Keratinocyte (primary cell): ENCODE measurements at regions not wholly inside any gene's neighbourhood (a gene's known extent, or its start where the extent isn't known, plus 50 kb on each side); places are given as distances from the start of the nearest gene placed in this dataset.

Experiments
- DNase-seq: peaks from one replicate; pipeline ENCODE4 v3.0.0-alpha.2; 2011; ENCODE audit warnings: low read depth, missing footprints, low spot score
- FAIRE-seq: peaks from 2 replicates; lab custom pipeline; 2011; peaks lifted over from hg19 to GRCh38; lab: Jason Lieb, UNC
- H2AFZ ChIP-seq: 2 replicates; pipeline ENCODE4 v1.6.0; 2012; ENCODE audit warnings: low read length, control low read depth, inconsistent platforms; ENCODE audit not compliant: control insufficient read depth
- H3K27ac ChIP-seq: 2 replicates; pipeline ENCODE4 v1.5.1; 2011; ENCODE audit warnings: low read length; ENCODE audit not compliant: control insufficient read depth, insufficient read depth
- H3K27me3 ChIP-seq: 3 replicates; pipeline ENCODE4 v1.6.0; 2011; ENCODE audit warnings: low read length; ENCODE audit not compliant: control insufficient read depth, insufficient read depth; ENCODE audit errors: extremely low read depth
- H3K36me3 ChIP-seq, 2 experiments: 2 replicates in 1 of 2; 3 replicates in 1 of 2; pipeline ENCODE4 v1.5.1; 2011; ENCODE audit warnings: low read length in 2 of 2, mild to moderate bottlenecking in 1 of 2; ENCODE audit not compliant: control insufficient read depth in 2 of 2, insufficient read depth in 2 of 2; ENCODE audit errors: extremely low read depth in 1 of 2
- H3K4me1 ChIP-seq: 3 replicates; pipeline ENCODE4 v1.5.1; 2011; ENCODE audit warnings: low read length; ENCODE audit not compliant: control insufficient read depth, insufficient read depth; ENCODE audit errors: extremely low read depth
- H3K4me2 ChIP-seq: 3 replicates; pipeline ENCODE4 v1.6.0; 2011; ENCODE audit warnings: low read depth, low read length; ENCODE audit not compliant: control insufficient read depth, insufficient read depth; ENCODE audit errors: extremely low read depth
- H3K4me3 ChIP-seq, 3 experiments: fragments of 200-600 bp in 1 of 3; sonication (generic) in 1 of 3; 2 replicates in 2 of 3; 3 replicates in 1 of 3; pipeline ENCODE4 v1.5.1; 2011 to 2016; ENCODE audit warnings: low read length in 3 of 3, mild to moderate bottlenecking in 3 of 3, control low read depth in 2 of 3, inconsistent platforms in 1 of 3, low read depth in 1 of 3, mixed read lengths in 1 of 3, mixed run types in 1 of 3, moderate library complexity in 1 of 3; ENCODE audit not compliant: control insufficient read depth in 2 of 3, insufficient read depth in 2 of 3; ENCODE audit errors: extremely low read depth in 1 of 3
- H3K79me2 ChIP-seq: 2 replicates; pipeline ENCODE4 v1.6.0; 2012; ENCODE audit warnings: low read length; ENCODE audit not compliant: control insufficient read depth, insufficient read depth
- H3K9ac ChIP-seq: 3 replicates; pipeline ENCODE4 v1.6.0; 2011; ENCODE audit warnings: low read length; ENCODE audit not compliant: control insufficient read depth, insufficient read depth; ENCODE audit errors: extremely low read depth
- H3K9me1 ChIP-seq: 3 replicates; pipeline ENCODE4 v1.6.0; 2011; ENCODE audit warnings: low read length; ENCODE audit not compliant: control insufficient read depth, insufficient read depth; ENCODE audit errors: extremely low read depth
- H3K9me3 ChIP-seq: 2 replicates; pipeline ENCODE4 v1.5.1; 2012; ENCODE audit warnings: low read depth, low read length; ENCODE audit not compliant: control insufficient read depth
- H4K20me1 ChIP-seq: 3 replicates; pipeline ENCODE4 v1.6.0; 2011; ENCODE audit warnings: low read length; ENCODE audit not compliant: control insufficient read depth, insufficient read depth; ENCODE audit errors: extremely low read depth
- CTCF ChIP-seq, 3 experiments: IDR thresholded peaks in 1 of 3; conservative IDR thresholded peaks in 1 of 3; optimal IDR thresholded peaks in 1 of 3; 2 replicates in 2 of 3; 3 replicates in 1 of 3; pipeline versions ENCODE3 to v1.5.1; 2011; ENCODE audit warnings: low read length in 3 of 3, mild to moderate bottlenecking in 3 of 3, moderate library complexity in 2 of 3, control low read depth in 1 of 3, inconsistent platforms in 1 of 3; ENCODE audit not compliant: insufficient read depth in 2 of 3; ENCODE audit errors: extremely low read depth in 1 of 3
- EZH2 ChIP-seq: IDR thresholded peaks from one replicate; pipeline ENCODE4 v1.6.1; 2012; ENCODE audit warnings: inconsistent platforms, mild to moderate bottlenecking, low read length, moderate library complexity
- dilution Hi-C: fragments of 300-500 bp; cut with MboI; formaldehyde crosslinking; loops from one replicate; pipeline ENCODE4 v1.7.0; 2020; ENCODE audit warnings: low sequenced_read_pairs; ENCODE audit not compliant: extremely low pct_ligation_motif_present

DNA sequence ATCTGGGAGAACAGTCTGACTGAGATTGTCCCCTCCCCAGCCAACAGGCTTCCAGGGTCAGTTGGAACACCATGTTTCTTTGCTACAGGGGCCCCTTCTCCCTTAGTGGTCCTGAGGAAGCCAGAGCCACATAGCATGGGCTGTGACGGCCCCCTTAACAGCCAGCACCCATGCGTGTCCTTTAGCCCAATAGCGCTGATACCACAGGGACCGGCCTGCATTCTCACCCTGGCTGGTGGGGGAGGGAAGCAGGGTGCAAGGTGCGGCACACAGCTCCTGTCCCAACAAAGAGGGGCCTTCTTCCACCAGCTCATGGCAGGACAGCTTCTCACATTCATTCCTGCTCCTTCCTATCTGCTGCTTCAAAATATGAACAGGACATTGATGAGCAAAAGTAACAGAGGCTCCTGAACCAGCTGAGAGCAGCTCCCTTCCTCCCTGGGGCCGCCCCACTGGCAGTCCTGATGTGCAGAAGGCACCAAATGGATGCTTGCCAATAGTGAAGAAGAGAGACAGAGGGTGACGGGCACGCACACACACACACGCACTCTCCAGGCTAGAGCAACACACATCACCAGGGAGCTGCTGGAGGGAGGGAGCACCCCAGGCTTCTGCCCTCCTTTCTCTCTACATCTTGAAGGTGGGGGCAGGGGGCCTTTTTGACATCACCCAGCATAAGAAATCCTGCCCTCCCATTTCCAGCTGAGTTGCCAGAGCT is 99.4 kb downstream of the CRYAA start:
- TF ChIP-seq EZH2 (no peak), CTCF (optimal IDR thresholded peaks at IDR 0.05 in 1 of 3, IDR thresholded peaks at IDR 0.05 in 1 of 3, conservative IDR thresholded peaks at IDR 0.05 in 1 of 3; ENCODE audit: extremely low read depth in 1 of 3, insufficient read depth in 2 of 3, low read length in 3 of 3) (no peak)
- Histone ChIP-seq H3K27ac (no peak overlapping the region), H3K9me3 (no peaks in the 10 kb centered on the region), H3K27me3 (peaks cover 11% of the 10 kb centered on the region), H3K4me2 (no peak overlapping the region), H3K9me1 (no peaks in the 10 kb centered on the region), H3K4me3 (no peak overlapping the region), H3K4me1 (no peaks in the 10 kb centered on the region), H4K20me1 (no peaks in the 10 kb centered on the region), H3K36me3 (no peaks in the 10 kb centered on the region), H3K9ac (no peak overlapping the region), H3K79me2 (no peaks in the 10 kb centered on the region), H2AFZ (no peak overlapping the region)
- DNase-seq: no peak
- no peak for FAIRE-seq
- dilution Hi-C loops: no loop called here

GRCh38 chr21:43267391-43268085 is 98.7 kb downstream of the CRYAA start:
- no peak overlapping the region for H3K4me2 ChIP-seq
- no peak overlapping the region for H2AFZ ChIP-seq
- peaks cover under 1% of the 10 kb centered on the region for H3K9me3 ChIP-seq
- dilution Hi-C loops: no loop called here
- H3K9ac ChIP-seq: no peak overlapping the region
- H3K4me3 ChIP-seq: no peak overlapping the region
- TF ChIP-seq EZH2: no peak
- no peak for TF ChIP-seq CTCF (optimal IDR thresholded peaks at IDR 0.05 in 1 of 3, IDR thresholded peaks at IDR 0.05 in 1 of 3, conservative IDR thresholded peaks at IDR 0.05 in 1 of 3; ENCODE audit: extremely low read depth in 1 of 3, insufficient read depth in 2 of 3, low read length in 3 of 3)
- no peaks in the 10 kb centered on the region for H3K36me3 ChIP-seq
- H3K4me1 ChIP-seq: no peaks in the 10 kb centered on the region
- DNase-seq: no peak
- FAIRE-seq: no peak
- H4K20me1 ChIP-seq: no peaks in the 10 kb centered on the region
- H3K27ac ChIP-seq: no peak overlapping the region
- H3K27me3 ChIP-seq: peaks cover 6% of the 10 kb centered on the region
- H3K79me2 ChIP-seq: no peaks in the 10 kb centered on the region
- H3K9me1 ChIP-seq: no peaks in the 10 kb centered on the region
